ENCODE measurements at regions not wholly inside any gene's neighbourhood (a gene's known extent, or its start where the extent isn't known, plus 50 kb on each side); places are given as distances from the start of the nearest gene placed in this dataset.

DNA sequence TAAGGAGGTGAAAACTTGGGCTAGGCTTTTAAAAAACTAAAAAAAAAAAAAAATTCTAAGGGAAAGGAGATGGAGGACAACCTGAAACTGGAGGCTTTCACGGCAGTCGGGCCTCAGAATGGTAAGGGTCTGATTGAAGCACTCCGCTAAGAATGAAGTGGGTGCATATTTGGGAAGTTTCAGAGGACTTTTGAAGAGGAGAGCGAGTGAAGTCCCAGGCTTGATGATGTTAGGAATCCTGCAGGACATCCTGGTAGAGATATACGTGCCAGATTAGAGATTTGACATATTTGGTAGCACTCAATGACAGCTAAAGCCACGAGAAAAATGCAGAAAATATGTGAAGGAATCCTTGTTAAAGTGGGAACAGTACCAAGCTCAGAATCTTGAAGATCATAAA, 186.2 kb downstream of the SNAPC1 start:
- no peak for DNase-seq (ENCODE audit: low spot score)

DNA sequence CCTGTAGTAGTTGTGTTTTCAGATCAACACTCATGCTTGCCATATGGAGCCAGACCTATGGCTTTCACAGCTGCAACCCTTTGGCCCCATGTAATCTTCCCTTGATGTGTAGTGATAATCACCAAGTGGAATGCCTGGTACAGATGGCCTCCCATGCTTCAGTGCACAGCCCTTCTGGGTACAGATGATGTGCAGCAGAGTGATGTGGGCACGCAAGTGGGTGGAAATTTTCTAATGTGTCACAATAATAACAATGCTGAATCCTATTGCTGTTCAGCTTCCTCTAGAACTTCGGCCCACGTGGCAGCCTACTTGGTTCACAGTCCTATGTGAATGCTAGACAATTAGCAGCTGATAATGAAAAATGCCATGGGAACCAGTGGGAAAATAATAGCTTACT, 188.1 kb downstream of the SNAPC1 start:
- no peak for DNase-seq (ENCODE audit: low spot score)

DNA sequence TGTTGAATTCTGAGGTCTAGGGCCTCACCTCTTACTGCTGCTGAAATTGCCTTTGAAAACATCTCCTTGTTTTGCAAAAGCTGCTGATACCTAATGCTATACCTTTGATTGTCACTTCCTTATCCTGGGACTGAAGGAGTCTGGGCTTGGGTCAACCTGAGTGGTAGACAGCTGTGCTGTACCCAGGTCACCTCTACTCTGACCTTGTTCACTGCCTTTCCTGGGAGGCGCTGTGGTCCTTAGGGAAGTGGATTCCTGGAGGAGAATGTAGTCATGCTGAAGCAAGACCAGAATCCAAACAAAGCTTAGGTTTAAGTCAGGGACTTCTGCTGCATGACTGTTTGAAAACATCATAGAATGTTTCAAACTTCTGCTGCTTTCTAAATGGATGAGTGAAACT, 191.4 kb downstream of the SNAPC1 start:
- no peak for DNase-seq (ENCODE audit: low spot score)

DNA sequence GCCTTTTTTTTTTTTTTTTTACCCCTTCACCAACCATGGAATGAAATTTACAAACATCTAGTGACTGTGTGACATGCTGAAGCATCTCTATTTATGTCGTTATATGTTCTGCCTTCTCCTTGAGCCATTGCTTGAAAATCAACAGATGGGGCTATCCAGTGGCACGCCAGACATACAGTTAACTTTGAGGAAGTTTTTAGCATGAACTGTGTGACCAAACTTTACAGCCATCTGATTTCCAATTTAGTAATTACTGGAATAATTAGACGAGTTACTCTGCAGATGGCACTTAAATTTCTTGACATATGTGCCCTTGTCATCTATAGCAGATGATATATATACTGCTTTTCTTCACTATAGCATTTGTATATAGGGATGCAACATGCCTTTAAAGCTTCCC, 192.1 kb downstream of the SNAPC1 start:
- no peak for DNase-seq (ENCODE audit: low spot score)

DNA sequence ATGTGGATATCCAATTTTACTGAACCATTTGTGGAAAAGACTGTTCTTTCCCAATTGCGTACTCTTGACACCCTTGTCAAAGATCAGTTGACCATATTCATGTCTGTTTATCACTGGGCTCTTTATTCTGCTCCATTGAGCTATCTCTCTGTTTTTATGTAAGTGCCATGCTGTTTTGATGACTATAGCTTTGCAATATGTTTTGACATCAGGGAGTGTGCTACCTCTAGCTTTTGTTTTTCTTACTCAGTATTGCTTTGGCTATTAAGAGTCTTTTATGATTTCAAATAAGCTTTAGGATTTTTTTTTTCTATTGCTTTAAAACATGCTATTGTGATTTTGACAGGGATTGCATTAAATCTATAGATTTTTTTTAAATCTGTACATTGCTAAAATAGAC, 194.3 kb downstream of the SNAPC1 start:
- DNase-seq (ENCODE audit: low spot score), result no peak

DNA sequence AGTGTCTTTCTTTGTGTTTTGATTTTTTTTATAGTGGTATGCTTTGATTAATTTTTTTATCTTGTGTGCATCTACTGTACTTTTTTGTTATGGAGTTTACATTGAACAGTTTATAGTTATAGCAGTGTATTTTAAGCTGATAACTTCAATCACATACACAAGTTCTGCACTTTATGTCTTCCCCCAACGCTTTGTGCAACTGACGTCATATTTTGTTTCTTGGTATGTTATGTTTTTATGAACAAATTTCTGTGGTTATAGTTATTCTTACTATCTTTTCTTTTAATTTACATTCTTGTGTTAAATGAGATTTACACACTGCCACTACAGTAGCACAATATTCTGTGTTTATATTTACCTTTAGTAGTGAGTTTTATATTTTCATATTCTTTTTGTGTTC, 197.1 kb downstream of the SNAPC1 start:
- no peak for DNase-seq (ENCODE audit: low spot score)

DNA sequence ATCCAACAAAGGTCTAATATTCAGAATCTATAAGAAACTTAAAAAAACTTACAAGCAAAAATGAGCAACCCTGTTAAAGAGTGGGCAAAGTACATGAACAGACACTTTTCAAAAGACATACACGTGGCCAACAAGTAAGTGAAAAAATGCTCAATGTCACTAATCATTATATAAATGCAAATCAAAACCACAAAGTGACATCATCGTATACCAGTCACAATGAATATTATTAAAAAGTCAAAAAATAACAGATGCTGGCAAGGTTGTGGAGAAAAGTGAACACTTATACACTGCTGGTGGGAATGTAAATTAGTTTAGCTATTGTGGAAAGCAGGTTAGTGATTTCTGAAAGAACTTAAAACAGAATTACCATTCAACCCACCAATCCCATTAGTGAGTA, 199.1 kb downstream of the SNAPC1 start:
- DNase-seq (ENCODE audit: low spot score), result no peak

DNA sequence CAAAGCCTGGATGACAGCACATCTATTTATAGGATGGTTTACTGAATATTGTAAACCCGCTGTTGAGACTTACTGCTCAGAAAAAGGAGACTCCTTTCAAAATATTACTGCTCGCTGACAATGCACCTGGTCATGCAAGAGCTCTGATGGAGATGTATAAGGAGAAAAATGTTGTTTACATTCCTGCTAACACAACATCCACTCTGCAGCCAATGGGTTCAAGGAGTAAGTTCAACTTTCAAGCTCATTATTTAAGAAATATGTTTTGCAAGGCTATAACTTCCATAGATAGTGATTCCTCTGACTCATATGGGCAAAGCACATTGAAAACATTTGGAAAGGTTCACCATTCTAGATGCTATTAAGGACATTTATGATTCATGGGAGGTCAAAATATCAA, 201.7 kb downstream of the SNAPC1 start:
- DNase-seq (ENCODE audit: low spot score), result no peak

DNA sequence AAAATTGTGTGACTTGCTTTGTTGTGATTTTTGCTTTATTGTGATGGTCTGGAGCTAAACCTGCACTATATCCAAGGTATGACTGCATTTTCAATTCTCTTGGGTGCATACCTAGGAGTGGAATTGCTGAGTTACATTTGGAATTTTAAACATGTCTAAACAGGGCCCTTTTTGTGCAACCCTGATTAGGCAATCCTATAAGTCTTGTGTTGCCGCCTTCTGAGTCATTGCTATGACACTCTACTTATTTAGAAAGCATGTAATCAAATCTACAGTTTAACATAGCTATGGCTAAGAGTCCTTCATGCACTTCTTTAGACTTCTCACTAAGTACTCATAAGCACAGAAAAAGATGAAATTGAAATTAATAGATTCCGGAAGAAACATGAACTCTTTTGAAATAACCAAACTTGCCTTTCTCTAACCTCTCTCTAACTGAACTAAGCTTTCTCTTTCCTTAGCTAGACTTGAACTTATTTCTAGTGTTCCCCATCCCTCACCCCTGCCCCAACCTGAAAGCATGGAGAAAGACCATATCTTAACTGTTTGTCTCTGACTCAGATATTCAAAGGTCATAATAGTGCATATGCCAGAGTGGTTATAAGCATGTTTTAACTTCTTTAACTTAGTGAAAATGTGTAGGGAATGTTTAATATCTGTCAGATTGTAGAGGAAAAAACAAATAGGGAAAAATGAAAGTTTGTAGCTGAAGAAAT, 203.0 kb downstream of the SNAPC1 start:
- DNase-seq (ENCODE audit: low spot score), result no peak

DNA sequence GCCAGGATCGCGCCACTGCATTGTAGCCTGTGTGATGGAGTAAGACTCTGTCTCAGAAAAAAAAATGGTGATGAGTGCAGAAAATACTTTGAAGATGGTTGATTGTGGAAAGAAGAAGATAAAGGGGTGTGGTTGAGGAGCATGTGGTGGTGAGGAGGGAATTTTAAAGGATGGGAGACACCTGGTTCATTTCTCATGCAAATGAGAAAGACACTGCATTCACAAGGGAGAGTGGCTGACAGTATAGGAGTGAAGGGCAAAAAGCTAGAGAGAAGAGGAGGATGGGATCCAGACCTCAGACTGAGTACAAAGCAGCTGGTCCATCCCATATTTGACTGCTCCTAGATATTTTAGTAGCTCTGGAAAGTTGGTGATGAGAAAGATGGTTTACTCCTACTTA, 206.0 kb downstream of the SNAPC1 start:
- no peak for DNase-seq (ENCODE audit: low spot score)

DNA sequence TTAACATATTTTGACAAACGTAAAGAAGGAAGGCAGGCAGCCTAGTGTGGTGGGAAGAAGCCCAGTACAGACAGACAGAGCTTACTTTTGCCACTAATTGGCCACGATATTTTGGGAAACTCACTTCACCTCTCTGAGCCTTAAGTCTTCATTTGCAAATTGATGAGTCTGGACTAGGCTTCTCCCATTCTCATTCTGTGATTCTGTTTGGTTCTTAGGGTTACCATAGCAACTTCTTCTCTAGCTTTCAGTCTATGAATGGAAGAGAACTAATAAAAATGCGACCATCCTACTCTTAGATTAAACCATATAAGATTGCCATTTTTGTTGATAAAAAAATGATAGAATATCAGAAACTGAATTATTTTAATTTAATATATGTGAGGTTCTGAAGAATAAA, 210.5 kb downstream of the SNAPC1 start:
- DNase-seq (ENCODE audit: low spot score), result no peak

DNA sequence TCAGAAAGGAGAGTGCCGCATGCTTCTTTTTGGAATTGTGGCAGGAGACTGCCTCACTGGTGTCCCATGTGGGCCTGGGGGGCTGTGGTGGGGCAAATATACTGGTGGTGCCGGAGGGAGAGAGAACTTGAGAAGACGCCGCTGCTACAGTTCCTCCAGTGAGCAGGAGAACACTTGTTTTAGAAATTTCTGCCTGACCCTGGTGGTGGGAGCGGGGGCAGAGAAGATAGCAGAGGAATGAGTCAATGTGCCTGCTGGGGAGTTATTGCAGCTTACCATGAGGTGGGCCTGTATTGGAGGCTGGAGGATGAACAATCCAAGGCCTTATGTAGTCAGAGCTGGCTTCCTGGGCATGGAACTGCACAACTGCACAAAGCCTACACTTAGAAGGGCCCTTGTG, 211.8 kb downstream of the SNAPC1 start:
- no peak for DNase-seq (ENCODE audit: low spot score)

DNA sequence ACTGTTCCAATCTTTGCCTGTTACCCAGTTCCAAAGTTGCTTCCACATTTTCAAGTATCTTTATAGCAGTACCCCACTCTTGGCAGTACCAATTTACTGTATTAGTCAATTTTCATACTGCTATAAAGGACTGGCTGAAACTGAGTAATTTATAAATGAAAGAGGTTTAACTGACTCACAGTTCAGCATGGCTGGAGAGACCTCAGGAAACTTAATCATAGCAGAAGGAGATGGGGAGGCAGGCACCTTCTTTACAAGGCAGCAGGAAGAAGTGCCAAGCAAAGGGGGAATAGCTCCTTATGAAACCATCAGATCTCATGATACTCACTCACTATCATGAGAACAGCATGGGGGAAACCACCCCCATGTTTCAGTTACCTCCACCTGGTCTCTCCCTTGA, 215.0 kb downstream of the SNAPC1 start:
- no peak for DNase-seq (ENCODE audit: low spot score)

DNA sequence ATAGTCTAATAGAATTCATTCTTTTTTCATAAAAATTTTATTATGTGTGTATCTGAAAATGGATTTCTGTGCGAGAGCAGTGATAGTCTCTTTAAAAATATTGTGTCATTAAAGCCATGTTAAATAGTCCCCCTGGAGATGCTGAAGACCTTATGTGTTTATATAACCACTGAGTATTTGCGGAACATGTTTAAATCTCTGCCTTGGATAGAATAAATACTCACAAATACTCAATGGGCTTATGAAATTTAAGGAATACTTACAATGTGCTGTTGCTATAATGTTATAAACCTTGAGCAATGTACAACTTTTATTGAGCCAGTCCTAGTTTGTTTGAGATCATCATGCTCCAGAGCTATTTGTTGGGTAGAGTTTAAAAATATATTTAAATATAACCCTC, 226.0 kb downstream of the SNAPC1 start:
- no peak for DNase-seq (ENCODE audit: low spot score)

DNA sequence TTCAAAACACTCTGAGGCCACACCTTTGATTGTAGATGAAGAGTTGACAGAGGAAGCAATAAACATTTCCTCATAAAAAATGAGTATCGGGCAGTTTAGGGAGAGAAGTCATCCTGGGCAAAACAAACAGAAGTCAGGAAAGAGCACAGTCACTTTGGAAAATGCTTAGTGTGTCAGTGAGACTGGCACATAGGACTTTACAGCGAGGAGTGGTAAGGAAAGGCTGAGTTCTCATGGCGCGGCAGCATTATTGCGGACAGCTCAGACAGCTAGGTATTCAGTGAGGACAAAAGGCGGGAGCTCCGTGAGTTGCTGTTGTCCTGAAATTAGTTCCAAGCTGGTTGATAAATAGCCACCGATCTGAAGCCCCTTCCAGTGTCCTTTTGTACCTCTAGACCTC, 229.9 kb downstream of the SNAPC1 start:
- no peak for DNase-seq (ENCODE audit: low spot score)

DNA sequence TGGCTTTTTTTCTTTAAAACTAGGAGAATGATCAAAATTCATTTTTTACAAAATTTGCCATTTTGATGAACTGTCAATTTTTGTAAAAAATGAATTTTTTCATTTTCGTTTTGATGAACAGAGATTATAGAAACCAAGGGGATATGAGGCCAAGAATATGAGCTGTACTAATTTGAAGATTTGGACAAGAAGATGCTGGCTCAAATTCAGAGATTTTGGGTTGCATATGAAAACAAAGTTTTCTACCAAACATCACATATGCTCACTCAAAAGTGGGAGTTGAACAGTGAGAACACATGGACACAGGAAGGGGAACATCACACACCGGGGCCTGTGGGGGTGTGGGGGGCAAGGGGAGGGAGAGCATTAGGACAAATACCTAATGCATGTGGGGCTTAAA, 230.7 kb downstream of the SNAPC1 start:
- DNase-seq (ENCODE audit: low spot score), result no peak

DNA sequence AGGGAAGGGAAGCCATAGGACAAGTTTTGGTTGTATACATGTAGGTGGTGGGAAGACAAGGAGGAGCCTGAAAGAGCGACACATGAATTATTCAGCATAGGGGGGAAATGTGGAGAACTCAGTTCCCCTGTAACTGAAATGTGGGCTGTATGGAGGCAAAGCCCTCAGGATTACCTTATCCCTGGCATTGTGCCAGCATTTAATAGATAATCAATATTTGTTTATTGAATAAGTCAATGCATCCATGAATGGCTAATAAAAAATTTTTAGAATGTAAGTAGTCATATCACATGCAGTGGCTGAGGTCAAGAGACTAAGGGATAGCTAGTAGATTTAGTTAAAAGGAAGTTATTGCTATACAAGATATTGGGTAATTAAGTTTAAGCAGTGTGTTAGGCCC, 232.4 kb downstream of the SNAPC1 start:
- no peak for DNase-seq (ENCODE audit: low spot score)

DNA sequence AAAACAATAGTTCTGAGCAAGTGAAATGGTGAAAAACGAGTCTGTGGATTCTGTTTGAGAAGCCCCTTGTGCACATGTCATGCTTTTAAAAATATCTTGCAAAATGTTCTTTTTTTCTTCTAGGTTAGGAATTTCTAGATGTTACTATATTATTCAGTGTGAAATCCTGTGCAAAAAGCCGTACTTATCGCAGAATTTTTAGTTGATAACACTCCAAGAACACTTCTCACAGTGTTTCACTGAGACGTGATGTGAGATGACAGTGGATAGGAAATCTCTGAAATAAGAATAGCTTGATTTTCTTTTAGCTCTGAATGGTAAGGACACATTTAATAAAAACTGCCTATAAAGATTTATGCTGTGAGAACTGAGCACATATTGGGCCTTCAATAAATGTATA, 234.5 kb downstream of the SNAPC1 start:
- DNase-seq (ENCODE audit: low spot score), result no peak

DNA sequence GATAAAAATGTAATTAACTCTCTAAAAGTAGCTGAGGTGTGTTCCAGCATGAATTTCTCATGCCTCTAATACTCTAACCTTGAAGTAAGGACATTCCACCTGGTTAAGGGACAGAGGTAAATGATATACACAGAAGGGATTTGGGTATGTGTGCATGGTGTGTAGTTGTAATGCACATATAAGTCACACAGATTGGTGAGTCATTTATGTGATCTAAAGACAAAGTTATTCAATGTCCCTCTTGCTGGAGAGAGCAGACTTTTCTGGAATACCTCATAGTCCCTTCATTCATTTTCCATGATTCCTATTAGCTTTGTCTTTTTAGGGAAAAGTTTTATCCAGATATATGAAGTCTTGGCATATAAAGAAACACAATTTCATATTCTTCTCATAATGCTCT, 234.9 kb downstream of the SNAPC1 start:
- no peak for DNase-seq (ENCODE audit: low spot score)

DNA sequence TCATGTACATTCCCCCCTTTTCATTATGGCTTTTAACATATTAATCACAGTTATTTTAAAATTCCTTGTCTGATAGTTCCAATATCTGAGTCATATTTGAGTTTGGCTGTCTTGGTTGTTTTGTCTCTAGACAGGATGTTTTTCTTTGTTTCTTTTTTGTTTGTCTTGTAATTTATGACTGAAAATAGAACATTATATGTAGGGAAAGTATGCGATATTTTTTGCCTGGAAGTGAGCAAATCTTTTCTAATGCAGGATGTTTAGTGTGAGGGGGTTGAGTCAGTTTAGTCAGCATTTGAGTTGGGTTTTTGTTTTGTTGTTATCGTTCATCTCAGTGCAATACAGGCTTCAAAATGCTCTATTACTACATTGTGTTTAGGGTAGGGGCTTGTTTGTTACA, 239.7 kb downstream of the SNAPC1 start:
- no peak for DNase-seq (ENCODE audit: low spot score)

DNA sequence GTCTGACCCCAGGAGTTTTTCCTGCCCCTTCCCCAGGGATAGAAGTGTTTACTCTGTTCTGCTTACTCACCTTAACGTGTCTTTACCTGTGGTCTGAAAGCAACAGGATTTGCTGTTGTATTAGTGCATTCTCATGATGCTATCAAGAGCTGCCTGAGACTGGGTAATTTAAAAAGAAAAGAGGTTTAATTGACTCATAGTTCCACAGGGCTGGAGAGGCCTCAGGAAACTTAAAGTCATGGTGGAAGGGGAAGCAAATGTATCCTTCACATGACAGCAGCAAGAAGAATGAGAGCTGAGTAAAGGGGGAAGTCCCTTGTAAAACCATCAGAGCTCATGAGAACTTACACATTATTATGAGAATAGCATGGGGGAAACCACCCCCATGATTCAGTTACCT, 240.4 kb downstream of the SNAPC1 start:
- DNase-seq (ENCODE audit: low spot score), result no peak

DNA sequence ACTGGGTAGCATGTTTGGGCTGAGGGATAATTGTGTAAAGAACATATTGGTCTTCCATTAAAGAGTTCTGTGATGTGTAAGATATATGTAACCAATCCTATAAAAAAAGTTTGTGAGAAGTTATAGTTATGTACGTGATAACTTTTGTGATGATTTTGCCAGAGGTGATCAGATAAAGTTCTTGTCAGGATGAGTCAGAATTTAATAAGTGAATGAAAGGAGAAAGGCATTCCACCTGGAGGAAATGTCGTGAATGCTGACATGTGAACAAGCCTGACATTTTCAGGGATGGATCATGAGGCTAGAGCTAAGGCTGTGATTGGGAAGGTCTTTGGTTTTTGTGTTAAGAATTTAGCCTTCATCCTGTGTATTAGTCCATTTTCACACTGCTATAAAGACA, 241.5 kb downstream of the SNAPC1 start:
- DNase-seq (ENCODE audit: low spot score), result no peak

DNA sequence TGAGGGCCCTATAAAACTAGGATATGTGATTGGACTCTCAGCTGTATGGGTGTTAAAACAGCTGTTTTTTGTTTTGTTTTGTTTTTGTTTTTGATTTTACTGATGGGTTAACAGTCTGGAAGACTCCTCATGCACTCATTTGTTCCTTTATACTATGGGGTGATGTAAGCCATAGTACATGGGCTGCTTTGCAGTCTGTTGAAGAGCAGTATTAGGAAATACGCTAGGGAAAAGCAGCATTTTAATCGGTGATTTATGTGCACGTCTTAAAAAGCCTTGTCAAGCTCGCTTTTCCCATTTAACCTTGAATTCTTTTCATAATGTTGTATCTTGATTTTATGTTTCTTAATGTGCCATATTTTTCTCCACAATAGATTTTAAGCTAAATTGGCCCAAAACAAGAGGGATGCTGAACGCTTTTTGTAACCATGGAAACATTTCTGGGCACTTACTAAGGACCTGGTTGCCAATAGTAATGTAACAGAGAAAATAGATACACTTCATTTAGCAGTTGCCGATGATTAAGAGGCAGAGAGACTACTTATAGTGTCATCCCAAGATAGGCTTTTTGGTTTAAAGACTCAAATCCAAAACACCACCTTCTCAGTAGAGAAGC, 244.0 kb downstream of the SNAPC1 start:
- no peak for DNase-seq (ENCODE audit: low spot score)

DNA sequence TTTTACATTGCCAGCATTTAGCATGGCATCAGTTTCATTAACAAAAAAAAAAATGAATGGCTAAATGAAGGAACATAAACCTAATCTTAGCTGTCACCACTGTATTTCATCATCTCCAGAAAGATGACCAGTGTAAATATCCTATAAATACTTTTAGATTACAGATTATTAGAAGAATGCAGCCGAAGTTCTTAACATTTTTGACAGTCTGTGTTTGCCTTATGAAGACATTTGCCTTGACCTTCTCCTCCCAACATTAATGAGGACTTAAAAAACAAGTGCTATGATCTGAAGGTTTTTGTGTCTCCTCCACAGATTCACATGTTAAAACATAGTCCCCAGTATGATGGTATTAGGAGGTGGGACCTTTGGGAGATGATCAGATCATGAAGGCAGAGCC, 253.0 kb downstream of the SNAPC1 start:
- DNase-seq (ENCODE audit: low spot score), result no peak
